Glomerular visceral epithelial cell (primary cell): ENCODE measurements at regions not wholly inside any gene's neighbourhood (a gene's known extent, or its start where the extent isn't known, plus 50 kb on each side); places are given as distances from the start of the nearest gene placed in this dataset.

ENCODE experiments used
- DNase-seq: peaks from one replicate; pipeline ENCODE4 v3.0.0-alpha.2; 2016; ENCODE audit errors: extremely low spot score

GRCh38 chr6:67391955-67392354 is 1243.1 kb upstream of the ADGRB3 start:
- no peak for DNase-seq

GRCh38 chr6:67369679-67370078 is 1265.4 kb upstream of the ADGRB3 start:
- DNase-seq, result no peak

GRCh38 chr6:67362976-67363375 is 1272.1 kb upstream of the ADGRB3 start:
- DNase-seq, result no peak

- DNase-seq, result no peak
Observed at GRCh38 chr6:67361264-67361663, 1273.8 kb upstream of the ADGRB3 start.

GRCh38 chr6:67358241-67358640 is 1276.8 kb upstream of the ADGRB3 start:
- DNase-seq, result no peak

- DNase-seq, result no peak
Observed at GRCh38 chr6:67353861-67354260, 1281.2 kb upstream of the ADGRB3 start.

- DNase-seq, result no peak
Observed at GRCh38 chr6:67352717-67353116, 1282.4 kb upstream of the ADGRB3 start.

GRCh38 chr6:67350729-67351128 is 1284.4 kb upstream of the ADGRB3 start:
- DNase-seq, result no peak

GRCh38 chr6:67345946-67346345 is 1289.1 kb upstream of the ADGRB3 start:
- DNase-seq, result no peak

- DNase-seq, result no peak
Observed at GRCh38 chr6:67336014-67336413, 1299.1 kb upstream of the ADGRB3 start.

GRCh38 chr6:67331304-67331703 is 1303.8 kb upstream of the ADGRB3 start:
- no peak for DNase-seq

GRCh38 chr6:67328269-67328668 is 1306.8 kb upstream of the ADGRB3 start:
- DNase-seq, result no peak

- DNase-seq, result no peak
Observed at GRCh38 chr6:67300430-67301040, 1334.5 kb upstream of the ADGRB3 start.

GRCh38 chr6:67292169-67292568 is 1342.9 kb upstream of the ADGRB3 start:
- DNase-seq, result no peak

GRCh38 chr6:67287566-67287965 is 1347.5 kb upstream of the ADGRB3 start:
- no peak for DNase-seq

GRCh38 chr6:67285770-67286495 is 1349.1 kb upstream of the ADGRB3 start:
- no peak for DNase-seq

GRCh38 chr6:67277312-67277711 is 1357.8 kb upstream of the ADGRB3 start:
- DNase-seq, result no peak

- no peak for DNase-seq
Observed at GRCh38 chr6:67265996-67266921, 1368.8 kb upstream of the ADGRB3 start.

GRCh38 chr6:67252663-67253062 is 1382.4 kb upstream of the ADGRB3 start:
- DNase-seq, result no peak

GRCh38 chr6:67248077-67248476 is 1387.0 kb upstream of the ADGRB3 start:
- DNase-seq, result no peak

GRCh38 chr6:67244037-67244436 is 1391.0 kb upstream of the ADGRB3 start:
- DNase-seq, result no peak

- no peak for DNase-seq
Observed at GRCh38 chr6:67237277-67237676, 1397.8 kb upstream of the ADGRB3 start.

GRCh38 chr6:67231092-67231491 is 1404.0 kb upstream of the ADGRB3 start:
- DNase-seq, result no peak
